IMR-90 (cell line): ENCODE measurements at regions not wholly inside any gene's neighbourhood (a gene's known extent, or its start where the extent isn't known, plus 50 kb on each side); places are given as distances from the start of the nearest gene placed in this dataset.

ENCODE experiments used
- BHLHE40 ChIP-seq: fragments of 150-350 bp; IDR thresholded peaks from 2 replicates; pipeline ENCODE4 v1.6.1; 2016; ENCODE audit warnings: mild to moderate bottlenecking, low read depth, low read length
- CHD1 ChIP-seq: IDR thresholded peaks from 2 replicates; pipeline ENCODE4 v1.6.1; 2012; ENCODE audit warnings: low read depth, low read length, improper control_type of control experiment
- MAFK ChIP-seq: IDR thresholded peaks from 2 replicates; pipeline ENCODE4 v1.6.1; 2012; ENCODE audit warnings: low read depth, low read length, improper control_type of control experiment
- POLR2A ChIP-seq: IDR thresholded peaks from 2 replicates; pipeline ENCODE4 v1.6.1; 2012; ENCODE audit warnings: mild to moderate bottlenecking, low read depth, low read length
- RAD21 ChIP-seq: IDR thresholded peaks from 2 replicates; pipeline ENCODE4 v1.6.1; 2012; ENCODE audit warnings: low read length, improper control_type of control experiment
- RFX5 ChIP-seq: IDR thresholded peaks from 2 replicates; pipeline ENCODE4 v1.8.0; 2012; ENCODE audit warnings: low read depth, mild to moderate bottlenecking, low read length, moderate library complexity
- TF ChIP-seq, protein P1 (sequence below): conservative IDR thresholded peaks from 2 replicates; pipeline ENCODE4 v1.5.1; 2012; ENCODE audit warnings: mild to moderate bottlenecking, low read depth, low read length, improper control_type of control experiment

DNA sequence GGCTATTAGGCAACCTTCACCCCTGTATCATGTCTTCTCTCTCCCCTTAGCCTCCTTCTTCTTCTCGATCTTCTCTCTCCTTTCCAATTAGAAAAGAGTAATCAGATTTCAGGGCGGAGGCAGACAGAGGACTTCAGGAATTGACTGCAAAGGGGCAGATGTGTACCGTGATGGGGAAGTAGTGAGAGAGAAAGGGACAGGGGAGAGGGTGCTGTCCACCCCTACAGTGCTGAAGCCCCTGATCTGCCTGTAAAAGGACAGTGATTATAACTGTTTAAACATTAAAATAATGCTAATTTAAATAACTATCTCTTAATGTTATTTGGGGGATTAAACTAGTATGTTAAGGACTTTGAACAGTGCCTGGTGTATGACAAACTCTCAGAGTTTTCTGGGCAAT lies 178.5 kb downstream of the ACTR3 start:
- TF ChIP-seq, protein P1, sequence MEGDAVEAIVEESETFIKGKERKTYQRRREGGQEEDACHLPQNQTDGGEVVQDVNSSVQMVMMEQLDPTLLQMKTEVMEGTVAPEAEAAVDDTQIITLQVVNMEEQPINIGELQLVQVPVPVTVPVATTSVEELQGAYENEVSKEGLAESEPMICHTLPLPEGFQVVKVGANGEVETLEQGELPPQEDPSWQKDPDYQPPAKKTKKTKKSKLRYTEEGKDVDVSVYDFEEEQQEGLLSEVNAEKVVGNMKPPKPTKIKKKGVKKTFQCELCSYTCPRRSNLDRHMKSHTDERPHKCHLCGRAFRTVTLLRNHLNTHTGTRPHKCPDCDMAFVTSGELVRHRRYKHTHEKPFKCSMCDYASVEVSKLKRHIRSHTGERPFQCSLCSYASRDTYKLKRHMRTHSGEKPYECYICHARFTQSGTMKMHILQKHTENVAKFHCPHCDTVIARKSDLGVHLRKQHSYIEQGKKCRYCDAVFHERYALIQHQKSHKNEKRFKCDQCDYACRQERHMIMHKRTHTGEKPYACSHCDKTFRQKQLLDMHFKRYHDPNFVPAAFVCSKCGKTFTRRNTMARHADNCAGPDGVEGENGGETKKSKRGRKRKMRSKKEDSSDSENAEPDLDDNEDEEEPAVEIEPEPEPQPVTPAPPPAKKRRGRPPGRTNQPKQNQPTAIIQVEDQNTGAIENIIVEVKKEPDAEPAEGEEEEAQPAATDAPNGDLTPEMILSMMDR = no peak
- TF ChIP-seq POLR2A (no peak), RFX5 (no peak), RAD21 (no peak), MAFK (no peak), BHLHE40 (no peak), CHD1 (no peak)
